ENCODE measurements at regions not wholly inside any gene's neighbourhood (a gene's known extent, or its start where the extent isn't known, plus 50 kb on each side); places are given as distances from the start of the nearest gene placed in this dataset.
"Not testable (repeated sequence)": the region's sequence is repeated elsewhere in the genome, so short reads cannot be mapped to it uniquely, and the experiment has no call there.

DNA sequence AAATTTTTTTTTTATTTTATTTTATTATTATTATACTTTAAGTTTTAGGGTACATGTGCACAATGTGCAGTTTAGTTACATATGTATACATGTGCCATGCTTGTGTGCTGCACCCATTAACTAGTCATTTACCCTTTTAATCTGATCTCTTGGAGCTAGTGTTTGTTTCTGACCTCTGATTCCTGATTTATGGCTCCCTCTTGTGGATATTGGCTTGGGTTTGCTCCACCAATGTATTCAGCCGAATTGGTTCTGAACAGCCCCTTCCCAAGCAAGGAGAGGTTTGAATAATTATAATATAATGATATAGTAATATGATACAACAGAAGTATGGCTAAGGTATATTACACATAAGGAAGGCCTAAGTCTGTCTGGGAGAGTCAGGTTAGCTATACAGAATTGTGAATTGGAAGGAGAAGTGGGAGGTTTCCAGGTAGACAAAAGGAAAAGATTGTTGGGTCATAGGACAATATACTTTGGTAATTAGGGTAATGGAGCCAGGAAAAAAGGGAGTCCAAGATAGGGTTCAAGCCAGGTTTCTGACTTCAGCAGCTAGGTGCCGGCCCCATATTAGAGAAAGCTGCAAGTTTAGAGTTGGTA is 53.1 kb upstream of the HMCN1 start:
- peak; percentile 72 for DNase-seq (ENCODE audit: low spot score)

DNA sequence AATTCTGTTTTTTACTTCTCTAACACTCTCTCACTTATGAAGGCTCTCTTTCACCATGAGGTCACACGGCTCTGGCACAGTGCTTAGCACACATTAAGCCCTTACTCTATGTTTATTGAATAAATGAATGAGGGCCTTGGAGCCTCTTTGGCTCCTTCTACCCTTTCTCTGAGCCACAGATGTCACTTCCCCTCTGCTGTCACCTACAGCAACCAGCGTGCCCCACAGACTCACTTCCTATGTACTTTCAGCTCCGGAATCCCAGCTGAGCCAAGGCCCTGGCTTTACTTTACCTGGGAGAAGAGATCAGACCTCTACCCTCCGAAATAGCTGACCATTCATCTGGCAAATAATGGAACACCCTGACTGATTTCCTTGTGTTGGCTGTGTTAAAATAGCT is 53.7 kb upstream of the HMCN1 start:
- no peak for DNase-seq (ENCODE audit: low spot score)

DNA sequence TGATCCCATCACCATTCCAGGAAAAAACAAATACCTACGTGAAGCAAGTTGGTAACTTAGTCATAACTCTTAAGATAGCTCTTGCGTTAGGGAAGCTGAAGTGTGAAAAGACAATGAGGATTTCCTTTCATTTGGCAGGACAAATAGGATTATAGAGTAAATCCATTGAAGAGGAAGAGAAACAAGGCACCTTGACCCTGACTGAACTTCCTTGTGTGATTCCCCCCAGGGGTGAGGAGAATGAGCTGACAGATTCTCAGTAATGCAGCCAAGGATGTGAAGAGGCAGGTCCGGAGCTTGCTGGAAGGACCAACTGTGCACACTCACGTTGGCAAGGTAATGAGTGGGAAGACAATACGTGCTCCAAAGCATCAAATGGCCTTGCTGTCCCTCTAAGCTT is 55.0 kb upstream of the HMCN1 start:
- DNase-seq (ENCODE audit: low spot score), result peak; percentile 49

DNA sequence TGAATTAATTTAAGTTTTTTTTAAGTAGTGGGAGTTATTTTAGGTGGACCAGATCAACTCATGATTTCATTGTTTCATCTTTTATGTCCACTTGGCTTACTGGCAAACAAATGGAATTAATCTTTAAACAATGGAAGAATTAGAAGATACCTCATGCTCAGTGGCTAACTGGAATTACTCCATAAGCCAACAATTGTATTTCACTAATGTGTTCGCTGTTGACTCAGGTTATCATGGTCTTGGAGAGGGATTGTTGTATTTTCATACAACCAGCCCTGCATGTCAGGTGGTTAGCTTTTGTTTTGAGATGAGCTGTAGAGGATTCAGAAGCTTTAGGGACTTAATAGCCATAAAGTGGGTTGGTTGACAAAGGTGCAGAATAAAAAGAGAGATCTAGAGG is 57.2 kb upstream of the HMCN1 start:
- DNase-seq (ENCODE audit: low spot score), result no peak

DNA sequence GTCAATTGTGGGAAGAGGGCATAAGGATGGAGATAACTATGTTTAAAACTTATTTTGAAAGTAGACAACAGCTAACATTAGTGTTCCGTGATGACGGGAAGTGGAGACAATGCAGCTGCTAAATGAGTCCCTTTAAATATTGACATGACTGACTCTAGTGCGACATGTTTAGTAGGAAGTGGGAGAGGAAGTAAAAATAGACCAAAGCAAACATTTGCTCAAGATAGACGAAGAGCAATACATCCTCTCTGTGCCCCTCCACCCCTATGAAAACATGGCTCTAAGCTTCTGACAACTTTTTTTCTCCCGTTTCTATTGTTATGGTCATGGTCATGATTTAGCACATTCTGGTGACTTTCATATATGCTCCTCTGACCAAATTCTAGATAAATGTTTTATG is 60.0 kb upstream of the HMCN1 start:
- DNase-seq (ENCODE audit: low spot score), result peak; percentile 78

DNA sequence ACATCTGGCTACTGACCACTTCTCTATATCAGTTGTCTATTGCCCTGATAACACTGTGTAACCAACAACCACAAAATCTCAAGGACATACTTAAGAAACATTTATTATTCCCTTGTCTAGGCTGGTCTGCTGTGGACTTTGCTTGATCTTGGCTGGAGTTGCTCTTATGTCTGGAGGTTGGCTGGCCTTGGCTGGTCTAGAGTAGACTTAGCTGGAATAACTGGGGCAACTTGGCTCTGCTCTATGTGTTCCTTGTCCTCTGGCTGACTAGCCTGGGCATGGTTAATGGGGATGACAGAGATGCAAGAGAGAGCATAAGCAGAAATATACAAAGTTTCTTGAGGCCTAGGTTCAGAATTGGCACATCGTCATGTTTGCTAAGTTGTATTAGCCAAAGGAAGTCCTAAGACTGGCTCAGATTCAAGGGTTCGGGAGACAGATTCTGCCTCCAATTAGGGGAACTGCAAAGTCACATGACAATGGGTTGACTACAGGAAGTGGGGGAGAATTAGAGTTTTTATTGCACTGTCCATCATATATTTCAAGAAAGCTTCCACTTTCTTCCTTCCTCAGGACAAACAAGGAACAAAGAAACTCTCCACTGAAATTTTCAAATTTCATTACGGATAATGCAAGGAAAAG is 61.4 kb upstream of the HMCN1 start:
- DNase-seq (ENCODE audit: low spot score), result peak; percentile 75

DNA sequence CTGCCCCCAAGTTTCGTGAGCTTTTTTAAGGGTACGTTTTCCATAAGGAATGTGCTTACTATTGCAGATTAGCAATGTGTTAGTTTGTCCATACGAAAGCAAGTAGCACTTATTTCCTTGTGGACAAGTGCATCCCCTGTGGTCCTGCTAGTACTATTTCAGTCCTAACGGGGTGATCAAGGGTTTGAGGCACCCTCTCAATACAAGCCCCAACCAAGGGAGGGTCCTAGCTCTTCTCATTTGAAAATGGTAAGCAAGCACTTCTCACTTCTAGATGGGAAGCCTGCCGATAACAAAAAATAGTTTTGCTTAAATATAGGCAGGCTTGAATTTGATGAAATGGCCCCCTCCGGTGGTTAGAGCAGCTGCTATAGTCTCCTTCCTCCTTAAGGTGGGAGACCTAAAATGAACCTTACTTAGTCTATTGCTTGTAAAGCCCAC is 64.0 kb upstream of the HMCN1 start:
- DNase-seq (ENCODE audit: low spot score), result peak; percentile 32

DNA sequence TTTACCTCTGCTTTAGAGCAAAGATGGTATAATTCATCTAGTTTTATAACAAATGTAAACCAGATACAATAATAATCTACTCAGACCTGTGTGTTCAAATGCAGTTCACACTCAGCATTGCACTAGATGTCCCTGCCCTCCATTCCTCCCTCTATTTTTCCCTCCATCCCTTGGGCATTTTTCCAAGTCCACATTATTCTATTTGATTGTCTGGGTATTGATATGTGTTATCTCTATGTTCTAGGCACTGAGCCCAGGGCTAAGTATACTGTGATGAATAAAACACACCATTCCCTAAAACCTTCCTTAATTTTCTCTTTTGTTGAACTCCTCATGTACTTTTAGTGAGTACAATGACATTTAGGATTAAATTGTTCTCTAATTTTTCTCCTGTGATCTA is 66.2 kb upstream of the HMCN1 start:
- no peak for DNase-seq (ENCODE audit: low spot score)

DNA sequence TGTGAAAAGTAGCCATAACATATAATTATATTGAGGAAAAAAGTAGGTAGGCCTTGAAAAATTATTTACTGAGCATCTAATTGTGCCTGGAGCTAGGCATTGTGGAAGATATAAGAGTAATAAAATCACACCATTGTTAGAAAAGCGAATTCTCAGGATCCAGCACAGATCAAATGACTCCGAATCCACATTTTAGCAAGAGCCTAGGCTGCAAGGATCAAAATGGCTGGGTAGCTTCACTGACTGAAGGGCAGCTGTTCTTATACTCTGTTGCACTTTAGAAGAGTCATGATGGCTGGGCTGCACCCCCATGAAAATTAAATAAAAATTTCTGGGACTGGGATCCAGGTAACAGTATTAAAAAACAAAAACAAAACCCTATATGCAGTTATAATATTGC is 67.6 kb upstream of the HMCN1 start:
- DNase-seq (ENCODE audit: low spot score), result no peak

DNA sequence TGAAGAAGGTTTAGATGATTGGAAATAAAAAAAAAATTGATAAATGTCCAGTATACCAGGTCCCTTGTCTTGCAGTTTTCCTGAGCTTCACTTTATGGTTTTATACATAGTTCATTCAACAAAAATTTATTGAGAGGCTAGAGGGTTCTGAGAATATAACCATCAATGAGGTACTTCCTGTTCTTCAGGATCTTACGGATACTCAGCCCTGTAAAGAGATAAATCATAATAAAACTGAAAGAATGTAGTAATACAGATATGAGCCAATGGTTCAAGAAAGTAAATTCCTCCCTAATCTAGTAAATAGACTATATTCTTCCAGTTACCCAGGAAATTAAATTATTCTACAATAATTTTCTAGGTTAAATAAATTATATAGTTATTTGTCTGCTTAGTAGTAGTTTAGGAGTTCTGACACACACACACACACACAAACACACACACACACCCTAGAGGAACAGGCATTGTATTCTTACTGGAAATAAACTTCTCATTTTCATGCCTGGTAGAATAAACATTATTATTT is 70.4 kb upstream of the HMCN1 start:
- no peak for DNase-seq (ENCODE audit: low spot score)

DNA sequence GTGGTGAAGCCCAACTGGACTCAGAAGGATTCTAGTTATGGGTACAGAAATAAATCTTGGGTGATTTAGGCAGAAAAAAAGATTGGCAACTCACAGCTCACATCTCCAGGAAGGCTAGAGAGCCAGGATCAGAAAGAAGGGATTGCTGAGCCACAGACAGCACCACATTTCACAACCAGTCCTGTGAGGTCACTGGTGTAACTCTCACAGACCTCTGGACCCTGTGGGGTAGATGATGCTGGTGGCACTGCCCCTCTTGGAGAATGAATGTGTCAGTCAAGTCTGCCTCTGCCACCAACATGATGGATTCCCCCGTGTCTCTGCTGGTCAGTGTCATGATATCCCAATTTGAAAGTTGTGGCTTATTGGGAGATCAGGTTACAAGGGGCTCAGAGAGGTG is 70.9 kb upstream of the HMCN1 start:
- DNase-seq (ENCODE audit: low spot score), result no peak

DNA sequence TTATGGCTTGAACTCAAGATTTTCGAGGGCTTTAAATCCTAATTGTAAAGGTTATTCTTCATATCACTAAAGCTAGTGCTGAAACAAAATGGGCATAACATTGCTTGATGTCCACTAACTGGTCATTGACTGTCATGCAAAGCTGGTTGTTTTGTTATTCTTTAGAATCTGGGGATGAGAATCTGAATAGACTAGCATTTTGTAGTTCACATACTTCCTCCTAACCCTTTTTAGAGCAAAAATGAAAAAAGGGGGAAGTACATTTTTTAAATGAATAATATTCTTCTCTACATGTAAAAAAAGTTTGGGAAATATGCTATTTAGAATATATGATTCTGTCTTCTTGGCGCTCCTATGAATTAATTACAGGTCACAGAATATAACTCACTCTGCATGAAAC is 72.2 kb upstream of the HMCN1 start:
- no peak for DNase-seq (ENCODE audit: low spot score)

DNA sequence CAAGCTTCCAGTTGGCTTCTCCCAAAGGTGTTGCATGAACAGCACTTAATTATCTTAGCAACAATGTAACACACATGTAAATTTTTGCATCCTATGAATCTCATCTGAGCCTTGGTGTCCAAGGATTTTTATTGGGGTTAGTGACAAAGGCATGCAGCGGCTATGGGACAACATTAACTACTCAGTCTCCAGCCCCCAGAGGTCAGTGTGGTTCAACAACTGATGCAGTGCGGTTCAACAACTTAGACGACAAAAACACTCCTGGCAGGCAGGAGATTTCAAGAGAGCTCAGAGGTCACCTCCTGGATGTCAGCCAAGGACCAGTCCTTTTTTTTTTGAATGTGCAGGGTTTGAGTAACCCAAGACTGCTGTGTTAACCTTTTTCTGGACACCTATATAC is 77.5 kb upstream of the HMCN1 start:
- DNase-seq (ENCODE audit: low spot score), result no peak

DNA sequence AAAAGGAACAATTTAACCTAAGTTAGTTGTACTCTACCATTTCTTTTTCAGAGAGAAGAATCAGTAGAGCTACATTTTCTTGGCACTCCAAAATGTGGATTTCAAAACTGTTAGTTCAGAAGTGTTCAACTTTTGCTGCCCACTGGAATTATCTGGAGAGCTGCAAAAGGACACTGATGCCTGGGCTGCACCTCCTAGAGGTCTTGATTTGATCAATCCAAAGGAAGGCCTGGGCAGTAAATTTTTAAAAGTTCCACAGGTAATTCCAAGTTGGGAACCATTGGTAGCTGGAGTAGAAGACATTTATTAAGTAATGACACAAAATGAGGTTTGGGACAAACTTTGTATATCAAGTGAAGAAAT is 79.3 kb upstream of the HMCN1 start:
- no peak for DNase-seq (ENCODE audit: low spot score)

DNA sequence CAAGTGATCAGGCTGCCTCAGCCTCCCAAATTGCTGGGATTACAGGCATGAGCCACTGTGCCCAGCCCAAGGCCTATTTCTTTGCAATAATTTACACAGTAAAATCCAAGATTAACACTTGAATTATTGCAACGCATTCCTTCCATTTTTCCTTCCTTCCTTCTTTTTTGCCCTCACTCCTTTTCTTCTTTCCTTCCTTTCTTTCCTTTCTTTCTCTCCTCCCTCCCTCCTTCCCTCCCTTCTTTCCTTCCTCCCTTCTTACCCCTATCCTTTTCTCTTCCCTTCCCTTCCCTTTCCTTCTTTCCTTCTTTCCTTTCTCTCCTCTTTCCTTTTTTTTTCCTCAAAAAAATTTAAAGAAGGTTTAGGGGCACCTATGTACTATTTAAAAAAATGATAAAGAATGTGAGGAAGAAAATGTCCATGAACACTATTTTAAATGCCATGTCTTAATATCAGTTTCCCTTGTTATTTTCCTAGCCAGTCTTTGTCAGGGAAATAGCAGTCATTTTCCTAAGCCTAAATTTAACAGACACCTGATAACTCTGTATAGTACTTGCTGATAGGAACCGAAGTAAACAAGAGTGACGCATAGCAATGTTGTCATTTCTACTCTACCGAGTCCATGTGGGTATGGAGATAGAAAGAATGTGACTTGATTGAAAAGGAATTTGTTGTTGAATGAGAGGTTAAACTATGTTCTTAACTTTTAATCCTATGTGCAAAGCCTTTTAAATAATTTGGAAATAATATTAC is 79.8 kb upstream of the HMCN1 start:
- DNase-seq (ENCODE audit: low spot score), result no peak

DNA sequence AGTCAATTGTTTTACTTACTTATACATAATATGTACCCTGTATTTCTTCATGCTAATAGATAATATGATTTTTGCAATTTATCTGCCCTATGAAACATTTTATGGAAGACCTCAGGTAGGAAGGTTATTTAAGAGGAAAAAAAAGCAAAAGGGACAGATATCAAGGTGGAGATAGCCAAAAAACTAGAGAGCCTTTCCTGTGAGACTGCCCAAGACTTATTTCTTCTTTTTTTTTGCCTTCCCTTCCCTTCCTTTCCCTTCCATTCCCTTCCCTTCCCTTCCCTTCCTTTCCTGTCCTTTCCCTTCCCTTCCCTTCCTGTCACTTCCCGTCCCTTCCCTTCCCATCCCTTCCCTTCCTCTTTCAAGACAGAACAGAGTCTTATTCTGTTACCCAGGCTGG is 80.6 kb upstream of the HMCN1 start:
- DNase-seq (ENCODE audit: low spot score), result no peak

DNA sequence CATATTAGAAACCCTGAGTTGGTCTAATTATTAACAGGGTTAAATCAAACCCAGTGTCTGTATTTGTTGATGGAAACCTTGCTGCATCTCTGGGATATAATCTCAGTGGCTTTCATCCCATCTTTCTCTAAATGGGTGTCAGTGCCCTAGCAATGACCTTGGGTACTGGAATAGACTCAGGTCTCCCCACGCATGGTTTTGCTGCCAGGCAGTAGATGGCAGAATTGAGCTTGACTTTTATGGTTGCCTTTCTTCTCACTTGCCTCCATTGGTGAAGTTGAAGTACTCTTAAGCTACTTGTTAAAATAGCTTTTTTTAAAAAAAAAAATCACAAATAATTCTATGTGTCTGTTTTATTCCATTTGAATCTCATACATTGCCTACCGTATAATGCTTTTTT is 81.8 kb upstream of the HMCN1 start:
- DNase-seq (ENCODE audit: low spot score), result no peak

DNA sequence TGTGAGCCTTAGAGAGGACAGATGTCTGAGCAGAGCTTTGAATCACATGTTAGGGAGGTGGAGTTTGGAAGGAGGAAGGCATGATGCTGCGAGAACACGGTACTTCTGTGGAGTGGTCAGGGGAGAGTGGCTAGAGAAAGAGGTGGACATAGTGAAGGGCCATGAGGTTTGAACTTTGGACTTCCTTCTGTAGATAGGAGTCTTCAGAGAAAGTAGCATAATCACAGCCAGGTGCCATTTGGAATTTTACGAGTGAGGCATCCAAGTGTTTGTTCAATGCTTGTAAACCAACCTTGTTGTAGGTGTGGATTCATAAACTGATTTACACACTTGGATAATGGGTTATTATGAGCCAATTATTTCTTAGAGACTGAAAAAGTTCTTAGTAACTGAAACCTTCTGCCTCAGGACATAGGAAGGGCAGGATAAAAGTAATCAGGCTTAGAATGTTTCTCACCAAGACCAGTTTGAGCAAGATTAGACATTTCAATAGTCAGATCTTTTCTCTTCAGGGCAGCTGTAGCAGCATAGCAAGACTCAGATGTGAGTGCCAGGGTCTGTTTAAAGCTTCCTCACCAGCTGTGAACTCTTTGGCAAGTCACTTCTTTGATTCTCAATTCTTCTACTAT is 83.5 kb upstream of the HMCN1 start:
- DNase-seq (ENCODE audit: low spot score), result no peak

DNA sequence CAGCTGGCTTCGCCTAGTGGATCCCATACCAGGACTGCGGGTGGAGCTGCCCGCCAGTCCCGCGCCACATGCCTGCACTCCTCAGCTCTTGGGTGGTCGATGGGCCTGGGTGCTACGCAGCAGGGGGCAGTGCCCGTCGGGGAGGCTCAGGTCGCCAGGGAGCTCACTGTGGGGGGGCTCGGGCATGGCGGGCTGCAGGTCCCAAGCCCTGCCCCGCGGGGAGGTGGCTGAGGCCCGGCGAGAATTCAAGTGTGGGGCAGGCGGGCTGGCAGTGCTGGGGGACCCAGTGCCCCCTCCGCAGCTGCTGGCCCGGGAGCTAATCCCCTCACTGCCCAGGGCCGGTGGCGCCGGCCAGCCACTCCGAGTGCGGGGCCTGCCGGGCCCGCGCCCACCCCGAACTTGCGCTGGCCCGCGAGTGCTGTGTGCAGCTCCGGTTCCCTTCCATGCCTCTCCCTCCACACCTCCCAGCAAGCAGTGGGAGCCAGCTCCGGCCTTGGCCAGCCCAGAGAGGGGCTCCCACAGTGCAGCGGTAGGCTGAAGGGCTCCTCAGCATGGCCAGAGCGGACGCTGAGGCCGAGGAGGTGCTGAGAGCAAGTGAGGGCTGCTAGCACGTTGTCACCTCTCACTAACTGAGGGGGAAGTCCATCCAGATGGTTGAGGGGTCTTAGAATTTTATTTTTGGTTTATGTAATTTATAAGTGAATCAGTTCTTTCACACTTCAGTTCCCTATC is 85.2 kb upstream of the HMCN1 start:
- no peak for DNase-seq (ENCODE audit: low spot score)

DNA sequence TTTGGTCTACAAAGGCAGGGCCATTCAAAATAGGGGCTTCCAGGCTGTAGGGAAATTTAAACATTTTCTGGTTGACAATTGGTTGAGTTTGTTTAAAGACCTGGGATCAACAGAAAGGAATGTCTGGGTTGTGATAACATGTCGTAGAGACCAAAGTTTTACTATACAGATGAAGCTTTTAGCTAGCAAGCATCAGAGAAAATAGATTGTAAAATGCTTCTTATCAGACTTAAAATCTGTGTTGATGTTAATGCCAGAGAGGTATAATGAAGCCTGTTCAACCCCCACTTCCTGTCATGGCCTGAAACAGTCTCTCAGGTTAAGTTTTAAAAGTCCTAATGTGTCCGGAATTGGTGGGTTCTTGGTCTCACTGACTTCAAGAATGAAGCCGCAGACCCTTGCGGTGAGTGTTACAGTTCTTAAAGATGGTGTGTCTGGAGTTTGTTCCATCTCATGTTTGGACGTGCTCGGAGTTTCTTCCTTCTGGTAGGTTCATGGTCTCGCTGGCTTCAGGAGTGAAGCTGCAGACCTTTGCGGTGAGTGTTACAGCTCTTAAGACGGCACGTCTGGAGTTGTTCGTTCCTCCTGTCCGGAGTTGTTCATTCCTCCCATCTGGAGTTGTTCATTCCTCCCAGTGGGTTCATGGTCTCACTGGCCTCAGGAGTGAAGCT is 86.5 kb upstream of the HMCN1 start:
- DNase-seq (ENCODE audit: low spot score), result not testable (repeated sequence)

DNA sequence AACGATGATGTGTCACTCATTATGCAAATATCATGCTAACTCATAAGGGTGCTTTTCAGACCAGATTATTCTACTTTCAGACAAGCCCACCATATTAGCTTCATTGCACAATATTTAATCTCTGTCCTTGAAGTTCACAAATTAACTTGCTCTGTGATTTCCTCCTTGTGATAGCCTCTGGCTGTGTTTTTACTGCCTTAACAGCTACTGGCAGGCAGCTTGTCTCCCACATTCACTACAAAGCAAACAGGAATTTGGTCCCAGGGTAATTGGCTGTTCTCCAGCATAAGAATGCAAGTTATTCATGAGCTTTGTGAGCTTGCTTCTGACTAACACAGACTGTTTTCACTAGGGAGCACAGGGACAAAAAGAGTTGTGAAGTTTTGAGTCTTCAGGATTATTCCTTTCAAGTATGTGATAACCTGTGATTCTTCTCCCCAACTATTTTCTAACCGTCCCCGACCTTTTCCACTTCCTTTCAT is 87.9 kb upstream of the HMCN1 start:
- peak; percentile 91 for DNase-seq (ENCODE audit: low spot score)

Measured in pons (tissue), 1 donor.